GM18873 (cell line): ENCODE measurements at regions not wholly inside any gene's neighbourhood (a gene's known extent, or its start where the extent isn't known, plus 50 kb on each side); places are given as distances from the start of the nearest gene placed in this dataset.
"Not testable (repeated sequence)": the region's sequence is repeated elsewhere in the genome, so short reads cannot be mapped to it uniquely, and the experiment has no call there.

Source experiments
- ATAC-seq: cut with Tn5 transposase; IDR thresholded peaks from one replicate; pipeline ENCODE4 v1.9.1; 2021; ENCODE audit warnings: mild to moderate bottlenecking, moderate library complexity, moderate number of reproducible peaks; ENCODE audit not compliant: unreplicated experiment, low FRiP score

GRCh38 chr14:89056394-89056793 is 231.9 kb downstream of the TTC8 start:
- ATAC-seq: no peak

- no peak for ATAC-seq
Observed at GRCh38 chr14:89058697-89059096, 234.2 kb downstream of the TTC8 start.

- ATAC-seq: no peak
Observed at GRCh38 chr14:89060191-89060590, 235.7 kb downstream of the TTC8 start.

GRCh38 chr14:89061696-89062095 is 237.2 kb downstream of the TTC8 start:
- no peak for ATAC-seq

GRCh38 chr14:89065879-89066278 is 241.4 kb downstream of the TTC8 start:
- ATAC-seq: no peak

GRCh38 chr14:89067293-89067972 is 243.0 kb downstream of the TTC8 start:
- no peak for ATAC-seq

- ATAC-seq: no peak
Observed at GRCh38 chr14:89078021-89078795, 253.8 kb downstream of the TTC8 start.

- no peak for ATAC-seq
Observed at GRCh38 chr14:89085231-89085731, 260.8 kb downstream of the TTC8 start.

GRCh38 chr14:89085737-89086382 is 261.4 kb downstream of the TTC8 start:
- no peak for ATAC-seq

GRCh38 chr14:89088530-89088929 is 264.1 kb downstream of the TTC8 start:
- no peak for ATAC-seq

- no peak for ATAC-seq
Observed at GRCh38 chr14:89089330-89089729, 264.9 kb downstream of the TTC8 start.

- ATAC-seq: no peak
Observed at GRCh38 chr14:89091781-89092180, 267.3 kb downstream of the TTC8 start.

- ATAC-seq: no peak
Observed at GRCh38 chr14:89093083-89093730, 268.8 kb downstream of the TTC8 start.

GRCh38 chr14:89095036-89095435 is 270.6 kb downstream of the TTC8 start:
- ATAC-seq: no peak

- ATAC-seq: no peak
Observed at GRCh38 chr14:89096946-89097345, 272.5 kb downstream of the TTC8 start.

GRCh38 chr14:89098254-89098653 is 273.8 kb downstream of the TTC8 start:
- no peak for ATAC-seq

GRCh38 chr14:89104171-89104817 is 279.8 kb downstream of the TTC8 start:
- not testable (repeated sequence) for ATAC-seq

GRCh38 chr14:89104861-89105260 is 280.4 kb downstream of the TTC8 start:
- not testable (repeated sequence) for ATAC-seq
